Sciatic nerve (tissue), 2 donors: ENCODE measurements at regions not wholly inside any gene's neighbourhood (a gene's known extent, or its start where the extent isn't known, plus 50 kb on each side); places are given as distances from the start of the nearest gene placed in this dataset.
"Not testable (repeated sequence)": the region's sequence is repeated elsewhere in the genome, so short reads cannot be mapped to it uniquely, and the experiment has no call there.

Experiments used
- ATAC-seq: fragments of 200-7000 bp; cut with Tn5 transposase; one replicate; pipeline ENCODE4 v1.9.1; 2020; ENCODE audit warnings: mild to moderate bottlenecking, moderate library complexity
- DNase-seq: peaks from one replicate; pipeline ENCODE4 v3.0.0-alpha.2; 2020; ENCODE audit warnings: low spot score
- intact Hi-C: fragments of 100-400 bp; cut with DNase I; formaldehyde crosslinking; loops from one replicate; pipeline ENCODE4 v1.14.2; 2022
- donor health status: DM: no; HTN: no; CAD: no.
- donor health status: DM: no; HTN: no; CAD: no.

DNA sequence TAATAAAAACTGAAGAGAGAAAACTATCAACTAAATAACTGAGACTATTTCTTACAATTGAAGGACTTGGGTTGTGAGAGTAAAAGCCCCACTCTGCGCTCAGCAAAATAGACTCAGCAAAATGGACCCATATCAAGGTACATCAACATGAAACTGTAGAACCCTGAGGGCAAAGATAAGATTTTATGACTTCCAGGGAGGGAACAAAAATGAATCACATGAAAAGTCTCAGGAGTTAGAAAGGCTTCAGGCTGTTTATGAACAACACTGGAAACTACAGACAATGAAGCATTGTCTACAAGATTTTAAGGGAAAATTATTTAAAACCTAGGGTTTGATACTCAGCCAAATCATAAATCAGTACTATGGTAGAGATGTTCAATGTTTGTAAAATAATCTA lies 434.3 kb downstream of the PTPRC start:
- intact Hi-C loops: no loop called here
- ATAC-seq: no peak
- no peak for DNase-seq

DNA sequence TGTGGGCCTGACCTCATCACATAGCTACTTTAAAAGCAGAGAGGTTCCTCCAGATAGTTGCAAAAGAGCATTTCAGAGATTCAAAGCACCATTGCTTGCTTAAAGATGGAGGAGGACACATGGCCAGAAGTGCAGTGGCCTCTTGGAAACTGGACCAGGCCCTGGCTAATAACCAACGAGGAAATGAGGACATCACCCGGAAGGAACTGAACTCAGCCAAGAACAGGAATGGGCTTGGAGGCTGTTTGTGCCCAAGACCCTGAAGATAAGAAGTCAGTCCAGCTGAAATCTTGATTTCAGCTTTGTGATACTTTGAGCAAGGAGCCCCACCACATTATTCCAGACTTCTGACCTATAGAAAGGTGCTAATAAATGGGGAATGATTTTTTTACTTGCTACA lies 437.0 kb downstream of the PTPRC start:
- ATAC-seq: no peak
- DNase-seq: no peak
- intact Hi-C loops: no loop called here

DNA sequence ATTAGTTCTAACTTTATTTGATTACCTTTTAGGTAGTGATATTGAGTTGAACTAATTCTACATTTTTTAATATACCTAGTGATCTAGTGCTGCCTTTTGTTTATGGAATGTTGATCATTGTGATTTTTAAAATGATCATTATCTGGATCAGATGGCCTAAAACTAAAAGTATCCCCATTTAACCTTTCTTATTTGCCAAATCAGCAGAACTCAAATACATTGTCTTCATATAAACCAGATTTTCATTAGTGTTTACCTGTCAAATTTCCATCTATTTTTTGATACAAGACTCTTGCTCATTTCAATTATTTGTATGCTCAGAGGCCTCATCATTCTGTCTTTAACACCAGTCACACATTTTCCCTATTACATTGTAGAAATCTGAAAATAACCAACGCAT lies 441.2 kb downstream of the PTPRC start:
- ATAC-seq: no peak
- no peak for DNase-seq
- intact Hi-C loops: no loop called here

- intact Hi-C loops: no loop called here
- no peak for ATAC-seq
Measured at GRCh38 chr1:199081739-199082138, 442.9 kb downstream of the PTPRC start.

GRCh38 chr1:199082778-199083389 lies 444.0 kb downstream of the PTPRC start:
- ATAC-seq: no peak
- DNase-seq: no peak
- intact Hi-C loops: no loop called here

More at GRCh38 chr1:199081739-199082138, 442.9 kb downstream of the PTPRC start:
- DNase-seq: no peak

DNA sequence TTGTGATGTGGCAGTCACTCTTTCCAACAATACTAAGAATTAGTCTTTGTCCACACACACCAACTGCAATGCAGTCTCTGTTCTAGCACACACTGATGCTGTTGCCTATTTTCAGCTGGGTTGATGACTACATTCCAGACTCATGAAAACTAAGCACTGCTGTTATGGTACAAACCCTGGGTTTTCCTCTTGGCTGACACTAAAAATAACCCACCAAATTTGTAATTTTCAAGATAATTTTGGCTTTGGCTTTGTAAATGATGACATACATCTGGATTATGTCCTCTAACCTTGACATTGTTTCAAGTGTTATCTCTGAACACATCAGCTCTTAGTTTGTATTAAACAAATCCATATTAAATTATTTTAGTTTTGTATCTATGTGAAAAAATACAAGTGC lies 444.8 kb downstream of the PTPRC start:
- no peak for ATAC-seq
- no peak for DNase-seq
- intact Hi-C loops: no loop called here

- no peak for ATAC-seq
- no peak for DNase-seq
- intact Hi-C loops: no loop called here
Measured at GRCh38 chr1:199084293-199084692, 445.5 kb downstream of the PTPRC start.

DNA sequence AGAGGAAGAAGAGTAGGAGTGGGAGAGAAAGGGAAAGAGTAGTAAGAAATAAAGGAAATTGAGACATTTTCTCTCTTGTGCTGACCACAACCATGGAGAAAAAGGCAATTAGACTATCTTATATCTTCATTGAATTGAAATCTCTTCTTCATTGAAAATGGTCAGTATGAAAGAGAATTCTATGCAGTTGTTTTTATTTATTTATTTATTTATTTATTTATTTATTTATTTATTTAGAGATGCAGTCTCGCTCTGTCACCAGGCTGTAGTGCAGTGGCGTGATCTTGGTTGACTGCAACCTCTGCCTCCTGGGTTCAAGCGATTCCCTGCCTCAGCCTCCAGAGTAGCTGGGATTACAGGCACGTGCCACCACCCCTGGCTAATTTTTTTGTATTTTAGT lies 447.1 kb downstream of the PTPRC start:
- intact Hi-C loops: no loop called here
- ATAC-seq (no peak), DNase-seq (no peak)

GRCh38 chr1:199087144-199087543 lies 448.3 kb downstream of the PTPRC start:
- intact Hi-C loops: no loop called here
- DNase-seq: no peak

DNA sequence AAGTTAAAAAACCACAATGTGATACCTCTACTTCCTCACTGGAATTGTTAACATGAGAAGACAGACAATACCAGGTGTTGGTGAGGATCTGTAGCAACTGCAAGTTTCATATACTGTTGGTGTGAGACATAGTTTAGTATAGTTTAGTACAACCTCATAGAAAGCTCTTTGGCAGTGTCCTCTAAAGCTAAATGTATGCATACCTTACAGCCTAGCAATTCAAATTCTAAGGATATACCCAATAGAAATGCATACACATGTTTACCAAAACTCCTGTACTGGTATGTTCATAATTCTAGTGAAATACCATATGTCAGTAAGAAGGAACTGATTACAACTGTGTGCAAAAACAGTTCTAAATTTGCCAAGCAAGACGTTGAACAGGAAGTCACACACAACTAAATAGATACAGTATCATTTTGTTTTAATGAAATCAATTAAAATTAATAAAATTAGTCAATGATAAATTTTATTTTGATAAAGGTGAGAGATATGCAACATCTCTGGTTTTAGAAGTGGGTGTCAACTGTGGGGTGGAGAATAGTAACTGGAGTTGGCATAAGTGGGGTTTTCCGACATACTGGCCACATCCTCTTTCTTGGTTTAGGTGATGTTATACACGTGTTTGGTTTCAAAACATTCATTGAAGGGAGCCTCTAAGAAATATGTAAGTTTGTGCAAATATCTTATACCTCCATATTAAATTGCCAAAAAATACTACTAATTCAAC lies 450.7 kb downstream of the PTPRC start:
- DNase-seq: no peak
- no peak for ATAC-seq
- intact Hi-C loops: no loop called here

More at GRCh38 chr1:199087144-199087543, 448.3 kb downstream of the PTPRC start:
- ATAC-seq: no peak

DNA sequence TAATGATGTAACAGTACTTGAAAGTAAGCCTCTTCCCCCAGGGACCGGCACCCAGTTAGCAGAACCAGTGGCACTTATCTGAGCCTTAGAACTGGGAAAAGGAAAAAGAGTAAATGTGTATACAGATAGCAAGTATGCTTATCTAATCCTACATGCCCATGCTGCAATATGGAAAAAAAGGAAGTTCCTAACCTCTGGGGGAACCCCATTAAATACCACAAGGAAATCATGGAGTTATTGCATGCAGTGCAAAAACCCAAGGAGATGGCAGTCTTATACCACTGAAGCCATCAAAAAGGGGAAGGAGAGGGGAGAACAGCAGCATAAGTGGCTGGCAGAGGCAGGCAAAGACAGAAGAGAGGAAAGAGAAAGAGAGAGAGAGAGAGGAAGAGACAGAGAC lies 456.8 kb downstream of the PTPRC start:
- DNase-seq, intact Hi-C loops, ATAC-seq: not testable (repeated sequence)

- DNase-seq: no peak
- intact Hi-C loops: no loop called here
- ATAC-seq: no peak
Measured at GRCh38 chr1:199096591-199096990, 457.8 kb downstream of the PTPRC start.

- intact Hi-C loops: no loop called here
- ATAC-seq (no peak), DNase-seq (no peak)
Measured at GRCh38 chr1:199098468-199098867, 459.6 kb downstream of the PTPRC start.

GRCh38 chr1:199101139-199101538 lies 462.3 kb downstream of the PTPRC start:
- ATAC-seq: no peak
- no peak for DNase-seq
- intact Hi-C loops: no loop called here

DNA sequence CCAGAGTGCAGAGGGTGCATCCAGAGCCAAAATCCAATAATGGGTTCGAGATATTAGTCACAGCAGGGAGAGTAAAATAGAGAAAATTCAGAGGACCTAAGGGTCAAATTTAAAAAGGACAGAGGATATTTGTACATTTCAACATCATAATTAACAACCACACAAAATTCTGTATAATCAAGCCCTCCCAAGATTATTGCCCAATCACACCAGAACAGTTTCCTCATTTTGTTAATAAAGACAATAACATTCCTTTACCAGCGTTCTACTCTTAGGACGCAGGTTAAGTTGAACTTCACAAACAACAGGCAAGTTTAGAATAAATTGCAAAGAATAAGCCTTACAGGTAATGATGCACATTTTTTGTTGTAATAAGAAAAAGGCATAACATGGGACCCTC lies 462.8 kb downstream of the PTPRC start:
- DNase-seq (no peak), ATAC-seq (no peak)
- intact Hi-C loops: no loop called here

- intact Hi-C loops: no loop called here
- ATAC-seq (no peak), DNase-seq (no peak)
Measured at GRCh38 chr1:199102239-199102638, 463.4 kb downstream of the PTPRC start.

DNA sequence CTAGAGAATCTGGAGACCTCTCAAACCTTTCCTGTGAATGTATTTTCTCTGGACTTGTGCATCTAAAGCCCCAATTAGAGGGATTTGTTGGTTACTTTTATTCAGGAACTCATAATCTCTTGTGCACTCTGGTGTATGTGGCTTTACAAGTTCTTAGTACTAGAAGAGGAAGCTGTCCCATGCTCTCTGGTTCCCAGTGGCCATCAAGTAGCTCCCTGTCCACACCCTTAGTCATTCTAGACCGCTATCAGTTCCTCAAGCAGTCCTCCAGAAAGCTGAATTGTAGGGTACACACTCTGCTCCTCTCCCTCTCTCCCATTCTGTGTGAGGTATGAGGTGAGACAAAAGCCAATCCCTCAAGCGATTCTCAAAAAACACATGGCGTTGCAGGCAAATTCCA lies 470.3 kb downstream of the PTPRC start:
- intact Hi-C loops: no loop called here
- ATAC-seq (no peak), DNase-seq (no peak)

- DNase-seq: no peak
- ATAC-seq: no peak
- intact Hi-C loops: no loop called here
Measured at GRCh38 chr1:199112365-199112764, 473.5 kb downstream of the PTPRC start.

GRCh38 chr1:199113265-199113869 lies 474.5 kb downstream of the PTPRC start:
- ATAC-seq (no peak), DNase-seq (no peak)

GRCh38 chr1:199116488-199116887 lies 477.6 kb downstream of the PTPRC start:
- no peak for ATAC-seq
- intact Hi-C loops: no loop called here
- no peak for DNase-seq

More at GRCh38 chr1:199113265-199113869, 474.5 kb downstream of the PTPRC start:
- intact Hi-C loops: no loop called here
